HS-5 (cell line): ENCODE measurements at regions not wholly inside any gene's neighbourhood (a gene's known extent, or its start where the extent isn't known, plus 50 kb on each side); places are given as distances from the start of the nearest gene placed in this dataset.
"Not testable (repeated sequence)": the region's sequence is repeated elsewhere in the genome, so short reads cannot be mapped to it uniquely, and the experiment has no call there.

ENCODE experiments used
- DNase-seq: peaks from one replicate; pipeline ENCODE4 v3.0.0-alpha.2; 2012; ENCODE audit warnings: low read depth

GRCh38 chr21:17146426-17146825 lies 366.4 kb upstream of the CXADR start:
- DNase-seq = no peak

- no peak for DNase-seq
Measured at GRCh38 chr21:17159697-17160096, 353.1 kb upstream of the CXADR start.

- DNase-seq = no peak
Measured at GRCh38 chr21:17185674-17186073, 327.2 kb upstream of the CXADR start.

GRCh38 chr21:17189963-17190362 lies 322.9 kb upstream of the CXADR start:
- DNase-seq = no peak

GRCh38 chr21:17191346-17191993 lies 321.4 kb upstream of the CXADR start:
- DNase-seq = no peak

DNA sequence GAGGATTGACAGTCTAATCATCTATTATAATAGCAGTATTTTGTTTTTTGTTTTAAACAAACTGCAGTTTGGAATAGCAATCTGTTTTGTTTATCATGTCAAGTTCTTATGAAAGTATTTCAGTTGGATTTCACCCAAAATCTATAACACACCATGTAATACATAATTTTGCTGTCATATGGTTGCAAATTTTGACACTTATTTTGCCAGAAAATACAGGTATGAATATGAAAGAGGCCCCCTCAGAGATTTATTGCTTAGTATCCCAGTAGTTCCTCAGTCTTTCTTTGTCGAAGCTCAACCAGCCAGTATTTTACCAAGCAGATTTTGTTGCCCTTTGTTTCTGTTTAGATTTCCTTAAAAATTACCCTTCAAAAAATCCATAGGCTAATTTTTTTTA lies 317.5 kb upstream of the CXADR start:
- DNase-seq = no peak

- DNase-seq = no peak
Measured at GRCh38 chr21:17195976-17196375, 316.9 kb upstream of the CXADR start.

- DNase-seq = no peak
Measured at GRCh38 chr21:17196623-17197022, 316.2 kb upstream of the CXADR start.

GRCh38 chr21:17197996-17198395 lies 314.8 kb upstream of the CXADR start:
- no peak for DNase-seq

DNA sequence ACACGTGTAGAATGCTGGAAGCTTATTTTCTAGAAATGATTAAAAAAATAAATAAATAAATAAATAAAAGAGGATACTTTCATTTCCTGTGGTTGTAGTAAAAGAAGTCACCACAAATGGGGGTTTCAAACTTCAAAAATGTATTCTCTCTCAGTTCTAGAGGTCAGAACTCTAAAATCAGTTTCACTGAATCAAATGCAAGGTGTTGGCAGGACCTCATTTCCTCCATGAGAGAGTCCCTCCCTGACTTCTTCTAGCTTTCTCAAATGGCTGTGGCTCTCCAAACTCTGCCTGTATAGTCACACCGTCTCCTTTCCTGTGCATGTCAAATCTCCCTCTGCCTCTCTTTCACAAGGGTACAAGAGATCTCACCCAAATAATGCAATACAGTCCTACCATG lies 312.6 kb upstream of the CXADR start:
- DNase-seq = no peak

DNA sequence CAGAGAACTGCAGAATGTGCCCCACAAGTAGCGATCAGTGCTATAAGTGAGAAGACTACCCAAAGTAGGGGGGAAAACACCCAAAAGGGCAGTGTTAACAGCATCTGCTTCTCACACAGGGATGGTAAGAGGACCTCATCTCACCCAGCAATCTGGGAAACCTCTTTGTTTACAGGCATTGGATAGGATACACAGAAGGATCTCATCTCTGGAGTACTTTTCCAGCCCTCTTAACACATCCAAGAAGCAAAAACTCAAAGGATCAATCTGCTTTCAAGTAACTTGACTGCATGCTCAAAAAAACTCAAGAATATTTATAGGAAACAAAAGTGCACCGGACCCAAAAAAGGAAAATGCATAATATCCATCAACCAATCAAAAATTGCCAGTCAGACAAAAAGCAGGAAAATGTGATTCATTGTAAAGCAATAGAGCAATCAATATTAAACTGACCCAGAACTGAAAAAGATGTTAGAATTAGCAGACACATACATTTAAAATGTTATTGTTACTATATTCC lies 311.0 kb upstream of the CXADR start:
- no peak for DNase-seq

DNA sequence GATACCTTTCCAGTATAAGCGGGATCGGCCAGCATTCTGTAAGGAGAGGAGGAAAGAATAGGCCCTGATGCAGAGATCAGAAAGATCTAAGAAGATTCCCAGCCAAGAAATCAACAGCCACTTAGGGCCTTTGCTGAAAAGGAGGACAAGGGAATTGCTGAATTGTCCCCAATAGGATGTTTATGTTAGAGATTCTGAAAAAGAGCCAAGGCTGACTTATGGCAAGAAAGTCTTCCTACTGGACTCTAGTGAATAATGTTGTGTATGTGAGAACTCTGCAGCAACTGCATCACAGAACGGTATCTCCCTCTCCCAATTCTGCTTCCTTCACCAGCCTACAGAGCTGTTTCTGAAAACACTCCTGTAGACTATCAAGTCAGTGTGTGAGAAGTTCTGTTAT lies 298.0 kb upstream of the CXADR start:
- no peak for DNase-seq

GRCh38 chr21:17219050-17219449 lies 293.8 kb upstream of the CXADR start:
- DNase-seq = not testable (repeated sequence)

DNA sequence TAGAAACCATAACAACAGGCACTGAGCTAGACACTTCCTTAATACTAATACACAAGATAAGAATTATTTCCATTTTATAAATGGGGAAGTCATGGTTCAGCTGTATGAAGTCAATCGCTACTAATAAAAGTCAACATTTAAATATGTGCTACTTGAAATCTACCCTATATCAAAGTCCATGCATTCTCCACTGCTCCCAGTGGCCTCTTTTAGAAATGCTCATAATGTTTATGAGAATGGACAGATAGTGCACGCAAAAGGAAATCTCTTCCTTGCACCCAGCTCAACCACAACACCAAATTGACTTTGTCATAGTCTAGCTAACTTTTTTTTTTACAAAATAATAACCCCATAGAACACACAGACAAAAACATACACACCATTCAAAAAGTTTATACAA lies 281.7 kb upstream of the CXADR start:
- no peak for DNase-seq

- no peak for DNase-seq
Measured at GRCh38 chr21:17231771-17232170, 281.1 kb upstream of the CXADR start.

DNA sequence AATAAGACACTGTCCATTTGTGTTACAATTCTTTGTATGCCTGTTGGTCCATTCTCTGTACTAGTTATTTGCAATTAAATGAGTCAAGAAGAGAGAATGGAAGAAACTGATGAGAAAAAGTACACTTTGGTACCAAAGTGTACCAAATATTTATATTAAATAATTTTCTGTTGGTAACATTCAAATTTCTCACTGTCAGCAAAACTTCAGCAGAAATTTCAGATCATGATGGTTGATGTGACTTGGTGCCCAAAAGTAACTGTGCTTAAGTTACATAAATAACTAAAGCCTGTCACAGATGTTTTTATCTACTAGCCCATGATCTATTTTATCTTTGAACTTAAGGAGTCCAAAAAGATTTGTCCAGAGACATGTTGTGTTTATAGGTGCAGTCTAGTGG lies 274.4 kb upstream of the CXADR start:
- DNase-seq = no peak

DNA sequence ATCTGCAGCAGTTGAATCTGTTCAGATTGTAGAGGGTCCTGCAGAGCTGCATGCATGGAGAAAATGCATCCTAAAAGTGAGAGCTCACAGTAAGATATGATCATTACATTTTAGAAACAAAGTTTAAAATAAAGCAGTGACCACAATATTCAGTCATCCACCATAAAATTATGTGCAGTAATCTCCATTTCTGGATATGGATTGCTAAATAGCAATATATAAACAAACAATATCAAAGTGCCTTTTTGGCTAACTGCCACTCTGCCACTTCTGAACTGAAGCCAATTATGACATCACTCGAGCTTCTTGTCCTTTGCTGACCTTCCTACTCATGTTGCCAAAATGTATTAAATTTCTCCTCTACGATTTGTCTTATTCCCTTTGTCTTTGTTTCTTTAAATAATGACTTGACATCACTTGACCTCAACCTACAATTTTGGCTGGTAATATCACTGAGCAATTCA lies 262.0 kb upstream of the CXADR start:
- no peak for DNase-seq

DNA sequence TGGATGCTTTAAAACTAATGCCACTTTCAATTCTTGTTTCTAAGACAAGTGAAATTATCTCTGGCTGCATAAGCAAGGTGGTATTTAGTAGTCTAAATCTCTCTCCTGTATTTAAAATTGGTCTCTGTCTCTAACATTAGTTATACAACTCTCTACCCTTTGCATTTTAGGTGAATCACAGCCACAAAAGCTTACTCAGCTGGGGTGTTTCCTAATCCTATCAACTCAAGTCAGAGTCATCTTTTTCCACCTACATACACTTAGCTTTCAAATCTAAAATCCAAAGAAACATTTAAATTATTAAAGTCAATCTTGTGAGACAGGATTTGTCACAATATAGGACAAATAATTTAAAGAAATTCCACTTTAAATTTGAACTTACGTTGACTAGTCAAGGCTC lies 255.1 kb upstream of the CXADR start:
- no peak for DNase-seq

- DNase-seq = no peak
Measured at GRCh38 chr21:17264182-17264581, 248.7 kb upstream of the CXADR start.

GRCh38 chr21:17269760-17270159 lies 243.1 kb upstream of the CXADR start:
- DNase-seq = no peak

DNA sequence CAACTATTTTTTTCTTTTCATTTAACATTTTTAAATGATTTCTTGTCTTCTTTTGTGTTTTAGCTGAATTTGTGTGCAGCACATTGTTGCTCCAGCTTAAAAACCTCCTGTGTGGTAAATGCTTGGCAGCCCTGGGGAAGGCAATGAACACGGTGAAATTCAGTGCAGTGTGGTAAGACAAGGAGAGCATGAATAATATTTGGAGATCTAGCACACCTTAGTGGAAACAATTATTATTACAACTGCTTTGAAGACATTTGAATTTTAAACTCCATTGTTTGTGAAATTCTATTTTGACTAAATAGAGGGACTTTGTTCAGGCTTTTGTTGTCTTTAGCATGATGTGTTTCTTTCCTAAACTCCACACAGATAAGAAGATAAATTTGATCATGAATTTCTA lies 242.6 kb upstream of the CXADR start:
- DNase-seq = no peak

DNA sequence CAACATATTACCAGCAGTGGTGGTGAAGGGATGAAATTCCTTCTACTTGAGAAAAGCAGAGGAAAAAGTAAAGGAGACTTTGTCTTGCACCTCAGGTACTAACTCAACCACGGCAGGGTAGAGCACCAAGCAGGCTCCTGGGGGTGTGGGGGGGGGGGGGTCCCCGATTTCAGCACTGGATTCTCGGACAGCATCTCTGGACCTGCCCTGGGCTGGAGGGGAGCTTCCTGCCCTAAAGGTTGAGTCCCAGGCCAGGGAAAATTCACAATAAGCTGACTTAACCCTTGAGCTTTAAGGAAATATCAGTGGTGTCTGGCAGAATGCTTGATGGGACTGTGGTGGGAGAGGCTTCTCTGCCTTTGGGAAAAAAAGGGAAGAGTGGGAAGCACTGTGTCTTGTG lies 233.2 kb upstream of the CXADR start:
- DNase-seq = no peak

GRCh38 chr21:17293016-17293562 lies 219.8 kb upstream of the CXADR start:
- not testable (repeated sequence) for DNase-seq

GRCh38 chr21:17295997-17296396 lies 216.8 kb upstream of the CXADR start:
- DNase-seq = no peak
